Activated CD4-positive, alpha-beta T cell treated with anti-CD3 and anti-CD28 coated beads, Interleukin-2, amount 50 U/mL, for 48 hours (primary cell): ENCODE measurements at regions not wholly inside any gene's neighbourhood (a gene's known extent, or its start where the extent isn't known, plus 50 kb on each side); places are given as distances from the start of the nearest gene placed in this dataset.

ENCODE experiments used
- DNase-seq, 2 experiments: peaks; one replicate each; pipeline ENCODE4 v3.0.0-alpha.2; 2020

GRCh38 chr5:123907349-123907748 is 395.4 kb downstream of the CSNK1G3 start:
- no peak for DNase-seq

- no peak for DNase-seq
Measured at GRCh38 chr5:123906698-123907295, 394.8 kb downstream of the CSNK1G3 start.

DNA sequence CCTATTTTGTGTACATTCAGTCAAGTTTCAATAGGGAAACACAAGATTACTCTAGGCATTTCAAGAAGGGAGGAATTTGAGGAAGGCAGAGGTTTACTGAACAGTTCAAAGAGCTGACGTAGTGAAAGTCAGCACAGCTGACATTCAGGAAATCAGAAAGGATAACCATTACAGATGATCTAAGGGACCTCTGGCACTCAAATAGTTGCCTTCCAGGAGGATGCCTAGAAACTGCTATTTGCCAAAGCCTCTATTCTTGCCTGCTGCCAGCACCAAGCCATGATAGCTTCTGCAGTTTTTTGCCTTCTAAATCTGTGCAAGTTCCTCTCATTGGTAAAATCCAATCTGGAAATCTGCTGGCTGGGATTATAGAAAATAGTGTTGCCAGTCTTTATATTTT is 373.1 kb downstream of the CSNK1G3 start:
- no peak for DNase-seq

DNA sequence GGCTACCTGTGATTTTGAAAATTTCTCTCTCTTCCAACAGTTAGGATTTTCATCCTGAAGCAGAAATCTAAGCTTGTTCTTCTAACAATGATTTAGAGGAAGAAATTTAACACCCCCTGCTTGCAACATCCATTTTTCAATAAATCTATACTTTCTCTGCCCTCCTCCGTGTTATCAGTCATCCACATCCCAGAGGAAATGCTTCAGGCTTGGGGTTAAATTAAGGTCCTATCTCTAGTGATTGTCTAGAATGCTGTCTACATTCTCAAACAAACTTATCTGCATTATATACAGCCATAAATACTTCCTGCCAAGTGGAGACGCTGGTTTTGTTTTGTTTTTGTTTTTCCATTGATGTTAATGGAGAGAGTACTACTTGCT is 371.0 kb downstream of the CSNK1G3 start:
- DNase-seq, result no peak

- no peak for DNase-seq
Measured at GRCh38 chr5:123882319-123882964, 370.5 kb downstream of the CSNK1G3 start.

GRCh38 chr5:123881759-123882244 is 369.8 kb downstream of the CSNK1G3 start:
- no peak for DNase-seq

DNA sequence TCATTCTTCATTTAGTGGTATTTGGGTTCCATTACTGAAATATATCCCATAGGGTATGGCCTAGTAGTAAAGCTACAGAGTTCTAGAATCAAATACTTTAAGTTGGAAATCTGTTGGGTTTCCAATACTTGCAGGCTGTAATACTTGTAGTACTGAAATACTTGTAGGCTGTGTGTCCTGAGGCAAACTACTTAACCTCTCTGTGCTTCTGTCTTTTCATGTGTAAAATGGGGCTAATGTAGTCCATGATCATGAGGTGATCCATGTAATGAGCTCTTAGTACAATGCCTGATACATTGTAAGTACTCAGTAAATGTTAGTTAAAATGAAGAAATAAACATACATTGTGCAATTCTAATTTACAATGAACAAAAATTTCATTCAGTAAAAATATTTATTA is 368.9 kb downstream of the CSNK1G3 start:
- no peak for DNase-seq

GRCh38 chr5:123879071-123879470 is 367.1 kb downstream of the CSNK1G3 start:
- DNase-seq, result no peak

- DNase-seq, result no peak
Measured at GRCh38 chr5:123876276-123876790, 364.4 kb downstream of the CSNK1G3 start.

GRCh38 chr5:123875561-123876275 is 363.7 kb downstream of the CSNK1G3 start:
- no peak for DNase-seq

GRCh38 chr5:123874600-123875201 is 362.7 kb downstream of the CSNK1G3 start:
- DNase-seq, result no peak

- no peak for DNase-seq
Measured at GRCh38 chr5:123873846-123874245, 361.9 kb downstream of the CSNK1G3 start.

GRCh38 chr5:123871373-123871772 is 359.4 kb downstream of the CSNK1G3 start:
- DNase-seq, result no peak

- DNase-seq, result no peak
Measured at GRCh38 chr5:123868881-123869280, 356.9 kb downstream of the CSNK1G3 start.

DNA sequence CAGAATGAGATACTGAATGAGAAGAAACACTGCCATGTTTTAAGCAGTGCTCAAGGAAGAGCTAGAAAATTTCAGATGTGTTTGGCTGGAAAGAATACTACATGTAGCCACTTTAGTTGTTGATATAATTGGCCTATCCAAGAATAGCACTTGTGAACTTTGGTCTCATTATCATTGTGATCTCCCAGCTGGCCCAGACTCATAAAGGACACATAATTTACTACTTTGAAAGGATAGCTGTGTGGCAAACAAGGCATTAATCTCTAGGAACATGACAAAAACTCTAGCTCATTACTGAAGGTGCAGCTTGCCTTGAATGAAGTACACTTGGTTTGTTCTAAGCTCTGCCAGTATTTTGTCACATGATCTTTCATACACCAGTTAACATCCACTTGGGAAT is 356.3 kb downstream of the CSNK1G3 start:
- DNase-seq, result no peak

DNA sequence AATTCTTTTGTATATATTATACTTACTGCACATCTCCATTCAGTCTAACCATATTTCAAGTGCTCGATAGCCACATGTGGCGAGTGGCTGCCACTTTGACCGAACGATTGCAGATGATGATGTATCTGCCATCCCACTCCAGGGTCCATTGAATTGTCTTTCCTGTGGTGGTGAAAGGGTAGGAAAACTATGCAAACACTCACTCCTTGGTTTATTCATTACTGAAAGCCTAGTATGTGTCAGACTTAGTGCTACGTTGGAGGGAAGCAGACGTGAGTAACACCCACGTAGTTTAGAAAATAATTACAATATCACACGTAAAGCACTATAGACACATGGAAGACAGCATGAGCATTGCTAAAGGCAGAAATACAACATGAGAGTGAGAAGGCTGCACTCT is 353.7 kb downstream of the CSNK1G3 start:
- no peak for DNase-seq

DNA sequence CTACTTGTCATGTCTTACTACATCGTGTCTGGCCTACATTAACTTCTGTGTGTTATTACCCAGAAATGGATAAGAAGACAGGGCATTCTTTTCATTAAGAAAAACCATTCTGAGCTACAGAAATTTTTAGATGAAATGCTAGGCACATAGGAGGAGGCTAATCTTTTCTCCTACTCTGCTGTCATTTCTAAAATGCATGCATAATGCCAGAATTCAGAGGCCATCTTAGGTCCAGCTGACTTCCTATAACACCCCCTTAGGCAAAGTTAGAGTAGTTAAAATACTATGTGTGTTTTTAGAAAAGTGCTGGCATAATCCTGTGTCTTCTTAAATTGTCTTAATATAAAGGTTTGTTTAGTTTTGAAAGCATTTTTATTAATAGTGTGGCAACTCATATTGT is 352.6 kb downstream of the CSNK1G3 start:
- no peak for DNase-seq

DNA sequence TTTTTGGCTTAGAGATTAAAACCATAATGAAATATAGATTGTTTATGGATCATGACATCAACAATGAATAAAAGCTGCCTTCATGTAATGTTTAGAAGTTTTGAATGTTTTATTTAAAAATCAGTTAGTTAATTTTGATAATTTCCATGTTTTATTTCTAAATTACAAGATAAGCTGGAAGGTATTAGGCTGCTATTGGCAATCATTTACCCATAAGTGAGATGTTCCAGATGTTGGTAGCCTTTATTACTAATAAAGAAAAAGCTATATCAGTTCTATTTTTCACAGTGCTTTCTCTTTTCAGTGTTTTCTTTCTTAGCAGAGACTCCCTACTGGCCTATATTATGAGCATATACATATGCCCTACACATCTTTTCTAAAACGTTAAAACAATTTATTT is 347.0 kb downstream of the CSNK1G3 start:
- DNase-seq, result no peak

DNA sequence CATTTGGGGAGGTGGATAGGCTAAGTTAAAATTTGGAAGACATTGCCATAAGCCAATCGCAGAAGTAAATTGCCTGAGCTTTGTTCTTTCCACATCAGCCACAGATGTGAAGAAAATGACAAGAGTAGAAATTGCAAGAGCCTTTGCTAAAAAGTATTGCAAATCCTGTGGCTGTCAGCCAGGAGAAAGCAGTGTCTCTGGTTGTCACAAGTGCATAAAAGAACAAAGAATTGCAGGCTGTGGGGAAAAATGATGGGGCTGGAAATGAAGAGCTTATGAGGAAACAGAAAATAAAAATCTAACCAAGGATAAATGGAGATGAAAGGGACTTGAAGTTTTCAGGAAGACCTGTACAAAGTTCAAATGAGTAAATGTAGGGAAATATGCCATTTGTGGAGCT is 344.8 kb downstream of the CSNK1G3 start:
- DNase-seq, result no peak

DNA sequence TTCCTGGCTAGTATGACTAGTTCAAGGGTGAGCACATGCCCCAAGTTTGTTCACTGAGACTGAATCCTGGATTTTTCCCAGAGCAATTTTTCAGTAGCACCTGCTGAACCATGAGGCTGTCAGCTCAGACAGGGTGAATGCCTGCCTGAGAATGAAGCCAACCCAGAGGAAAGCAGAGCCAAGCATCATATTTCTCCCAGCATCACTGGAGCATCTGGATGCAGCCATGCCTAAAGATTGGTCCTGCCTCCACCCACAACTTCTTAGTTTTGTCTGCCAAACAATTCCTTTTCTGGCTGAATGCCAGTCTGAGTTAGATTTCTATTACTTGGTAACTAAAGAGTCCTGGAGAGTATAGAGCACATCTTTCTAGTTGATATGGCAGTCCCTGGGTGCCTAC is 343.6 kb downstream of the CSNK1G3 start:
- no peak for DNase-seq

DNA sequence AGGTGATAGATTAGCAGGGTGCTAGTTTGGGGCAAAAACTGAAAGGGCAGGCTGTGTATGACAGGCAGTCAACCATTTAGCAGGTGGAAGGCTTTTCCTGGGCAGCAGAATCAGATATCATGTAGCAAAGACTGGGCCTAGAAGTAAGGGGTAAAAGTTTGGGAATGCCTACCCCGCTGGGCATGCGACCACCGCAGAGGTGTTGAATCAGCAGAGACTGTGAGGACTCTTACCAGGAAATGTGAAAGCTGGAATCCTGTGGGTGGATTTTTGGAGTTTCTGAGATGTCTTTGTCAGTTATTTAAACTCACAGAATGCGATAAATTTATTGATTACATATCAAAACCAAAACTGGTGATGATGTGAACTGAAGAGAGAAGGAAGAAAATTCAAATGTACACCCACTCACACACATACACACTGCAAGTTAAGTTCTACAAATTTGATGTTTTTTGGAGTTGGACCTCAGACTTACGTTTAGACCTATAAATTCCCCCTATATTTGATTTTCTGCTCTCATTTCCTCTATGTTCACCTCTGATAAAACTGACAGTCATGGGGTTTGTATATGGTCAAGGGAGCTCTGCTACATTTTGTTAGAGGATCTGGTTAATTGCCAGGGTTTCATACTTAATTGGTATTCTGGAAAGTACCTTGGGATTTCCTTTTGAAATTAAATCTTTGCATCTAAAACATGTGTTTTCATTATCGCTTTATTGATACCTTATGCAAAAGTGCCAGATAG is 333.6 kb downstream of the CSNK1G3 start:
- DNase-seq, result no peak

DNA sequence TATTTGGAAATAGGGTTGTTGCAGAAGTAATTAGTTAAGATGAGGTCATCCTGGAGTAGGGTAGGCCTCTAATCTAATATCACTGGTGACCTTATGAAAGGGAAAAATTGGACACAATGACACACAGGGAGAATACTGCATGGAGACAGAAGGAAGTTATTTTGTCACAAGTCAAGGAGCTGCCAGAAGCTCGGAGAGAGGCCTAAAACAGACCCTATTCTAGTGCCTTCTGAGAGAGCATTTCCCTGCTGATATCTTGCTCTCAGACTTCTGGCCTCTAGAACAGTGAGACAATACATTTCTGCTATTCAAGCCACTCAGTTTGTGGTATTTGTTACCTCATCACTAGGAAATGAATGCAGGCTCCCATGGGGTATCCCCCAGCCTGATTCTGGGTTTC is 332.9 kb downstream of the CSNK1G3 start:
- DNase-seq, result no peak

DNA sequence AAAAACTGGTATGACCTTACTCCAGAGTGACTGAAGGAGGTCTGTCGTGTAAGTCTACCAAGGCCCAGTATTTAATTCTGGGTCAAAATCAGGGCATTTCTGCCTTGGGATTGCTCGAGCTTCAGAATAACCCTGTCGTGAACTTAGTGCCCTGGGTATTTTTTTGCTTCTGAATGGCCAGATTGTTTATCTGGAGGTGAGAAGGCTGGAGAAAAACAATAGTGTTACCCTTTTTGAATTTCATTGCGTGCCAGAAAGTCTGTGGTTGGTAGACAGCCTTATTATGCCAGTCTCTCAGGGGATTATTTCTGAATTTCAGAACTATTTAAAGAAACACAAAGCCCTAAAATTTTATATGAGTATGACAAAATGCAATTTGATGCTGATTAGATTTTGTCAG is 323.4 kb downstream of the CSNK1G3 start:
- no peak for DNase-seq
